Transverse colon (tissue), 4 donors: ENCODE measurements at regions not wholly inside any gene's neighbourhood (a gene's known extent, or its start where the extent isn't known, plus 50 kb on each side); places are given as distances from the start of the nearest gene placed in this dataset.

Experiments
- DNase-seq: peaks from one replicate; pipeline ENCODE4 v3.0.0-alpha.2; 2019
- H3K27ac ChIP-seq, 4 donors: fragments of 200-600 bp; sonication (generic); 2 replicates each; pipeline ENCODE4 v1.5.1; 2016 to 2018; ENCODE audit warnings: inconsistent platforms in 4 of 4
- H3K27me3 ChIP-seq: fragments of 200-600 bp; sonication (generic); 2 replicates; pipeline ENCODE4 v1.5.1; 2017; ENCODE audit warnings: inconsistent platforms
- H3K36me3 ChIP-seq, 4 donors: fragments of 200-600 bp; sonication (generic); 2 replicates each; pipeline ENCODE4 v1.5.1; 2017 to 2019; ENCODE audit warnings: inconsistent platforms in 4 of 4
- H3K4me1 ChIP-seq, 4 donors: fragments of 200-600 bp; sonication (generic); 2 replicates each; pipeline ENCODE4 v1.5.1; 2017 to 2020; ENCODE audit warnings: inconsistent platforms in 4 of 4
- H3K4me3 ChIP-seq, 4 donors: fragments of 200-600 bp; sonication (generic); 1 replicate in 1 of 4; 2 replicates in 3 of 4; pipeline versions ENCODE4 v1.5.1 to v1.6.1; 2017 to 2019; ENCODE audit warnings: inconsistent platforms in 4 of 4
- H3K9me3 ChIP-seq, 2 donors: fragments of 200-600 bp; sonication (generic); 2 replicates each; pipeline ENCODE4 v1.5.1; 2017 to 2019; ENCODE audit warnings: inconsistent platforms in 2 of 2
- CTCF ChIP-seq, 5 experiments: fragments of 200-600 bp in 3 of 5; fragments of 450-650 bp in 2 of 5; sonication (generic) in 3 of 5; IDR thresholded peaks; 1 replicate in 2 of 5; 2 replicates in 3 of 5; pipeline ENCODE4 v1.5.1; 2016 to 2017; ENCODE audit warnings: antibody characterized with exemption in 5 of 5, inconsistent platforms in 3 of 5, mild to moderate bottlenecking in 2 of 5, moderate library complexity in 1 of 5
- EP300 ChIP-seq: sonication (generic); formaldehyde crosslinking; IDR thresholded peaks from one replicate; pipeline ENCODE4 v1.6.1; 2017; ENCODE audit warnings: antibody characterized with exemption, low read depth
- POLR2A ChIP-seq: fragments of 450-650 bp; IDR thresholded peaks from one replicate; pipeline ENCODE4 v1.6.1; 2016; ENCODE audit warnings: antibody characterized with exemption, mild to moderate bottlenecking, moderate library complexity
- POLR2AphosphoS5 ChIP-seq, 3 donors: sonication (generic); formaldehyde crosslinking; IDR thresholded peaks; one replicate each; pipeline ENCODE4 v1.6.1; 2016; ENCODE audit warnings: antibody characterized with exemption in 3 of 3
- WGBS, 2 donors: methylation state at CpG; one replicate each; pipeline ENCODE4 v1.1.5; 2018; ENCODE audit warnings: low coverage in 1 of 2; 5-methylcytosine and 5-hydroxymethylcytosine counted together
- in situ Hi-C, 4 donors: fragments of 200-750 bp; cut with MboI; loops; one replicate each; pipeline versions ENCODE4 v1.15.0 to v1.15.1; 2017; ENCODE audit warnings: low sequenced_read_pairs in 3 of 4, low pct_ligation_motif_present in 1 of 4, low pct_unique_long_range_greater_than_20kb in 1 of 4
- intact Hi-C: fragments of 100-400 bp; cut with DNase I; formaldehyde crosslinking; loops from one replicate; pipeline ENCODE4 v1.15.1; 2023; ENCODE audit warnings: low total_unique reads

GRCh38 chr2:215606219-215606618 lies 170.4 kb upstream of the FN1 start:
- TF ChIP-seq POLR2A (no peak), POLR2AphosphoS5 (IDR thresholded peaks at IDR 0.05) (no peak), EP300 (no peak), CTCF (IDR thresholded peaks at IDR 0.05) (no peak)
- no peak overlapping the region for H3K4me3 ChIP-seq
- DNase-seq = no peak
- intact Hi-C loops (no loop called here), in situ Hi-C loops (no loop called here)
- H3K27me3 ChIP-seq = no peaks in the 10 kb centered on the region
- peaks cover 0 to 3% (median 0%) of the 10 kb centered on the region in 4 donors for H3K4me1 ChIP-seq
- H3K27ac ChIP-seq = no peak overlapping the region
- WGBS, 2 donors = 43 to 70% methylated on average over 1 to 2 of the region's 2 CpGs
- no peaks in the 10 kb centered on the region for H3K9me3 ChIP-seq
- H3K36me3 ChIP-seq = no peaks in the 10 kb centered on the region

GRCh38 chr2:215605214-215605613 lies 169.3 kb upstream of the FN1 start:
- TF ChIP-seq CTCF (IDR thresholded peaks at IDR 0.05) (no peak), POLR2A (no peak), POLR2AphosphoS5 (IDR thresholded peaks at IDR 0.05) (no peak), EP300 (no peak)
- no peak for DNase-seq
- Histone ChIP-seq H3K36me3 (no peaks in the 10 kb centered on the region), H3K27me3 (no peaks in the 10 kb centered on the region), H3K4me3 (no peak overlapping the region), H3K4me1 (peaks cover 0 to 3% (median 0%) of the 10 kb centered on the region in 4 donors), H3K9me3 (no peaks in the 10 kb centered on the region), H3K27ac (no peak overlapping the region)
- intact Hi-C loops = no loop called here
- in situ Hi-C loops = no loop called here

GRCh38 chr2:215604606-215605005 lies 168.7 kb upstream of the FN1 start:
- no peak overlapping the region for H3K4me3 ChIP-seq
- no peak overlapping the region for H3K27ac ChIP-seq
- H3K9me3 ChIP-seq = no peaks in the 10 kb centered on the region
- H3K36me3 ChIP-seq = no peaks in the 10 kb centered on the region
- no peaks in the 10 kb centered on the region for H3K27me3 ChIP-seq
- intact Hi-C loops = no loop called here
- WGBS, 2 donors = 65 to 93% methylated on average over 1 to 2 of the region's 2 CpGs
- no peak for DNase-seq
- TF ChIP-seq EP300 = no peak
- no peak for TF ChIP-seq POLR2AphosphoS5 (IDR thresholded peaks at IDR 0.05)
- TF ChIP-seq POLR2A = no peak
- TF ChIP-seq CTCF (IDR thresholded peaks at IDR 0.05) = no peak
- H3K4me1 ChIP-seq = peaks cover 0 to 3% (median 0%) of the 10 kb centered on the region in 4 donors
- in situ Hi-C loops = no loop called here

GRCh38 chr2:215603440-215603839 lies 167.6 kb upstream of the FN1 start:
- intact Hi-C loops (no loop called here), in situ Hi-C loops (no loop called here)
- Histone ChIP-seq H3K27ac (no peak overlapping the region), H3K4me3 (no peak overlapping the region), H3K27me3 (no peaks in the 10 kb centered on the region), H3K4me1 (peaks cover 0 to 3% (median 0%) of the 10 kb centered on the region in 4 donors), H3K9me3 (no peaks in the 10 kb centered on the region), H3K36me3 (no peaks in the 10 kb centered on the region)
- TF ChIP-seq CTCF (IDR thresholded peaks at IDR 0.05) = no peak
- no peak for TF ChIP-seq EP300
- no peak for TF ChIP-seq POLR2A
- no peak for TF ChIP-seq POLR2AphosphoS5 (IDR thresholded peaks at IDR 0.05)
- no peak for DNase-seq
- WGBS, 2 donors = 87 to 94% methylated on average over 6 to 7 of the region's 7 CpGs
